ENCODE measurements at regions not wholly inside any gene's neighbourhood (a gene's known extent, or its start where the extent isn't known, plus 50 kb on each side); places are given as distances from the start of the nearest gene placed in this dataset.

DNA sequence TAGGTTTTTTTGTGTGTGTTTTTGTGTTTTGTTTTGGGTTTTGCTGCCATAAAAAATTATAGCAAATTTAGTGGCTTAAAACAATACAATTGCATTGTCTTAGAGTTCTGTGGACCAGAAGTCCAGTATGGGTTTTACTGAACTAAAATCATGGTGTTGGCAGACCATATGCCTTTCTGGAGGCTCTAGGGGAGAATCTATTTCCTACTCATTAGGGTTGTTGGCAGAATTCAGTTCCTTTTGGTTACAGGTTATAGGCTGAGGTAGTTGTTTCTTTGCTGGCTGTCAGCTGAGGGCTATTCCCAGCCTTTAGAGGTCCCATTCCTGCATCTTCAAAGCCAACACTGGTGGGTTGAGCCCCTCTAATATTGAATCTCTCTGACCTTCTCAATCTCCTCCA is 181.3 kb downstream of the IBTK start:
- TF ChIP-seq, protein P1, sequence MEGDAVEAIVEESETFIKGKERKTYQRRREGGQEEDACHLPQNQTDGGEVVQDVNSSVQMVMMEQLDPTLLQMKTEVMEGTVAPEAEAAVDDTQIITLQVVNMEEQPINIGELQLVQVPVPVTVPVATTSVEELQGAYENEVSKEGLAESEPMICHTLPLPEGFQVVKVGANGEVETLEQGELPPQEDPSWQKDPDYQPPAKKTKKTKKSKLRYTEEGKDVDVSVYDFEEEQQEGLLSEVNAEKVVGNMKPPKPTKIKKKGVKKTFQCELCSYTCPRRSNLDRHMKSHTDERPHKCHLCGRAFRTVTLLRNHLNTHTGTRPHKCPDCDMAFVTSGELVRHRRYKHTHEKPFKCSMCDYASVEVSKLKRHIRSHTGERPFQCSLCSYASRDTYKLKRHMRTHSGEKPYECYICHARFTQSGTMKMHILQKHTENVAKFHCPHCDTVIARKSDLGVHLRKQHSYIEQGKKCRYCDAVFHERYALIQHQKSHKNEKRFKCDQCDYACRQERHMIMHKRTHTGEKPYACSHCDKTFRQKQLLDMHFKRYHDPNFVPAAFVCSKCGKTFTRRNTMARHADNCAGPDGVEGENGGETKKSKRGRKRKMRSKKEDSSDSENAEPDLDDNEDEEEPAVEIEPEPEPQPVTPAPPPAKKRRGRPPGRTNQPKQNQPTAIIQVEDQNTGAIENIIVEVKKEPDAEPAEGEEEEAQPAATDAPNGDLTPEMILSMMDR (IDR thresholded peaks at IDR 0.05; ENCODE audit: low read depth, low read length, poor library complexity, severe bottlenecking) = no peak
- TF ChIP-seq EZH2phosphoT487 (IDR thresholded peaks at IDR 0.05; ENCODE audit: borderline replicate concordance, low read length) = no peak

All from DOHH2 (cell line).